ENCODE measurements at regions not wholly inside any gene's neighbourhood (a gene's known extent, or its start where the extent isn't known, plus 50 kb on each side); places are given as distances from the start of the nearest gene placed in this dataset.

DNA sequence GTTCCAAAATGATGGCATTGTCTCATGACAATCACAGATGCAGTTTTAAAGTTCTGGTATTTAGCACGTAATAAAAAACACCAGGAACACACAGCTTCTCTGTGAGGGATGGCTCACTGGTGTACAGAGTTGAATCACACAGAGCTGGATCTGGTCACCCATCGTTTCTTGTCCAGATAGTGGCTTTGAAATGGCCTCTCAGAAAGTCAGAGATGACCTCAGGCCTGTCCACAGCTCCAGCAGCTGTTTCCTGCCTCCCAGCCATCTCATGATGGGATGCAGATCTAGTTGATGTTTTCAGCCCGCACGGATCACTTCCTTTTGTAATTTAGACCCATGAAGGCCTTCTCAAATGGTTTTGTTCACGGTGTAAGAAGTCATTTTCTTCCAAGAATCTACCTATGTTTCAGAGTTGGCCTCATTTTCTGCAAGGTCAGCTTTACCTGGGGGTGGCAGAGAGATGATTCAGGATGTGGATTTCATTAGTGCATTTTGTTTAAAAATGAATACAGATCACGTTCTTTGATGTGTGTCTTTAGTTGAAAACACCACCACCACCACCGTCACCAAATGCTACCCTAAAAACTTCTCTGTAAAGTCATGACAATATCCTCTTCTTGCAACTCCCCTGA is 166.2 kb downstream of the SNX10 start:
- Histone ChIP-seq H3K4me3 (no peak overlapping the region), H3K27me3 (replicated peaks; ENCODE audit: insufficient read depth) (no peaks in the 10 kb centered on the region), H3K27ac (no peak overlapping the region), H3K9me3 (no peaks in the 10 kb centered on the region), H3K36me3 (no peaks in the 10 kb centered on the region), H3K4me1 (replicated peaks) (no peaks in the 10 kb centered on the region)
- WGBS = 87% methylated on average over 7 of the region's 7 CpGs
- no peak for DNase-seq (ENCODE audit: low spot score)
- intact Hi-C loops (cut with DNase I) = no loop called here
- no peak for TF ChIP-seq CTCF (IDR thresholded peaks at IDR 0.05)
- TF ChIP-seq POLR2AphosphoS5 (IDR thresholded peaks at IDR 0.05) = no peak
- no peak for TF ChIP-seq POLR2A (IDR thresholded peaks at IDR 0.05)

DNA sequence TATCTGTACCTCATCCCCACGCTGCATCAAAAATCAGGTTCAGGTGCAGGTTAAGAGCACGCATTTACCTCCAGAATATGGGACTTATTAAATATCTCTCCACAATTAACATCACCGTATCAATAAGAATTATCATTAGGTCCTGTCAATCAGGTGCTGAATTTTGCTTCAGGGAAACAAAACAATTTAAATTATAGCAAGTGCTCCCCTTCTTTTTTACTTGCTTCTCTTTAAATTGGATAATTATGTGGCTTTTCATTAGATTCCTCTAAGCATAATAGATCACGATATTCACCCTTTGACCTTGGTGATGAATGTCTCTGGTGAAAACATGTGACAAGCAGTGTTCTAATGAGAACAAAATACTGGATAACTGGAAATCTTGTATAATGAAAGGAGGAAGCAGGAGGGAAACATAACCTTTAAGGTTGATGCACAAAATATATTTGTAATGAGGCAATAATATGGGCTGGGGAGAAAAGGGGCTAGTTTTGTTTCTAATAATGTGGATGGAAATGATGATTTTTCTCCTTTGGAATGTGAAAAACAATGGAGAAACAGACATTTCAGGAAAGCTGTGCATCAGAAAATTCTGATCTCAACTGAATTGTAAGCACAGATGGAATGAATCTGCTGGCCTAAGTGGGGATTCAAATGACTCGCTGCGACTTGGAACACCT is 166.9 kb downstream of the SNX10 start:
- intact Hi-C loops (cut with DNase I) = no loop called here
- DNase-seq (ENCODE audit: low spot score) = no peak
- H3K4me1 ChIP-seq (replicated peaks) = no peaks in the 10 kb centered on the region
- H3K4me3 ChIP-seq = no peak overlapping the region
- H3K27me3 ChIP-seq (replicated peaks; ENCODE audit: insufficient read depth) = no peaks in the 10 kb centered on the region
- no peak for TF ChIP-seq POLR2AphosphoS5 (IDR thresholded peaks at IDR 0.05)
- no peak for TF ChIP-seq POLR2A (IDR thresholded peaks at IDR 0.05)
- TF ChIP-seq CTCF (IDR thresholded peaks at IDR 0.05) = no peak
- WGBS = 84% methylated on average over 6 of the region's 6 CpGs
- H3K27ac ChIP-seq = no peak overlapping the region
- H3K36me3 ChIP-seq = no peaks in the 10 kb centered on the region
- no peaks in the 10 kb centered on the region for H3K9me3 ChIP-seq

DNA sequence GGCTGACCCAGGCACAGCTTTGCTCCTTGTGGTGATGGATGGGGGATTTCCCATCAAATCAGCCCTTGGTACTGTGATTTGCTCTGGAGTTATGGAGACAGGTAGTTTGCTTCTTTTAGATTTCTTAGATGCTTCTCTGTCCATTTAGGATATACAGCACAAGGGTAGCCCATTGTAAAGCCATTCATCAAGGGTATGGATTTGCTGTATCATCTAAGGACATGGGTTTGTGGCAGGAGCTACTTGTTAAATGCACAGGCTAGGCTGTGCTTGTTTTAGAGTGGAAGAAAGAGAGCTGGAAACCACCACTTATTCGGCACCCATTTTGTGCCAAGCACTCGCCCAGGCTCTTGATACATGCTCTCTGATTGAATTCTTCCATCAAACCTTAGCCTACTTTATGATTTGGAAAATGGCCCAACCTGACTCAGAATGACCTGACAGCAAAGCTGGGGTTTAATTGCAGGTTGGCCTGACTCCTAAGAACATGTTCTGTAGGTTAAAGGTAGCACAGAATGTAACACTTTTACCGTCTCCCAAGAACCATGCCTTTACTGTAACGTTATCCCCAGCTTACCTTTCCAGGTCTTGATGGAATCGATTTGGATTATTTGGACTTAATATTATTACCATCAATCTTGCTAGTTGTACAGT is 168.0 kb downstream of the SNX10 start:
- H3K27ac ChIP-seq = no peak overlapping the region
- DNase-seq (ENCODE audit: low spot score) = no peak
- H3K4me3 ChIP-seq = no peak overlapping the region
- H3K4me1 ChIP-seq (replicated peaks) = no peaks in the 10 kb centered on the region
- WGBS = 80% methylated on average over 5 of the region's 5 CpGs
- intact Hi-C loops (cut with DNase I) = no loop called here
- no peaks in the 10 kb centered on the region for H3K27me3 ChIP-seq (replicated peaks; ENCODE audit: insufficient read depth)
- no peaks in the 10 kb centered on the region for H3K36me3 ChIP-seq
- H3K9me3 ChIP-seq = no peaks in the 10 kb centered on the region
- no peak for TF ChIP-seq POLR2AphosphoS5 (IDR thresholded peaks at IDR 0.05)
- TF ChIP-seq POLR2A (IDR thresholded peaks at IDR 0.05) = no peak
- no peak for TF ChIP-seq CTCF (IDR thresholded peaks at IDR 0.05)

GRCh38 chr7:26460351-26461085 is 168.9 kb downstream of the SNX10 start:
- WGBS = 84% methylated on average over 4 of the region's 4 CpGs
- H3K27ac ChIP-seq = no peak overlapping the region
- no peak overlapping the region for H3K4me3 ChIP-seq
- H3K9me3 ChIP-seq = no peaks in the 10 kb centered on the region
- intact Hi-C loops (cut with DNase I) = no loop called here
- no peaks in the 10 kb centered on the region for H3K36me3 ChIP-seq
- TF ChIP-seq CTCF (IDR thresholded peaks at IDR 0.05) = no peak
- TF ChIP-seq POLR2A (IDR thresholded peaks at IDR 0.05) = no peak
- TF ChIP-seq POLR2AphosphoS5 (IDR thresholded peaks at IDR 0.05) = no peak
- DNase-seq (ENCODE audit: low spot score) = no peak
- H3K4me1 ChIP-seq (replicated peaks) = no peaks in the 10 kb centered on the region
- no peaks in the 10 kb centered on the region for H3K27me3 ChIP-seq (replicated peaks; ENCODE audit: insufficient read depth)

Data from prostate gland (tissue), 2 donors.